Astrocyte of the spinal cord (primary cell): ENCODE measurements at regions not wholly inside any gene's neighbourhood (a gene's known extent, or its start where the extent isn't known, plus 50 kb on each side); places are given as distances from the start of the nearest gene placed in this dataset.
A peak's percentile ranks its signal among the peaks of the same experiment; 100 is the strongest.
"Not testable (repeated sequence)": the region's sequence is repeated elsewhere in the genome, so short reads cannot be mapped to it uniquely, and the experiment has no call there.

Experiments
- DNase-seq: peaks from one replicate; pipeline ENCODE4 v3.0.0; 2011; ENCODE audit warnings: low read depth, low spot score
- H3K4me3 ChIP-seq: 2 replicates; pipeline ENCODE4 v1.5.1; 2011; ENCODE audit warnings: low read depth, mild to moderate bottlenecking, low read length, moderate library complexity
- in situ Hi-C: cut with HindIII; loops from 2 replicates; pipeline ENCODE4 v1.10.0; 2017; ENCODE audit warnings: low sequenced_read_pairs
- TF ChIP-seq, protein P1 (sequence below): IDR thresholded peaks from 2 replicates; pipeline ENCODE4 v1.5.1; 2012; ENCODE audit warnings: low read depth, mild to moderate bottlenecking, low read length, inconsistent platforms

DNA sequence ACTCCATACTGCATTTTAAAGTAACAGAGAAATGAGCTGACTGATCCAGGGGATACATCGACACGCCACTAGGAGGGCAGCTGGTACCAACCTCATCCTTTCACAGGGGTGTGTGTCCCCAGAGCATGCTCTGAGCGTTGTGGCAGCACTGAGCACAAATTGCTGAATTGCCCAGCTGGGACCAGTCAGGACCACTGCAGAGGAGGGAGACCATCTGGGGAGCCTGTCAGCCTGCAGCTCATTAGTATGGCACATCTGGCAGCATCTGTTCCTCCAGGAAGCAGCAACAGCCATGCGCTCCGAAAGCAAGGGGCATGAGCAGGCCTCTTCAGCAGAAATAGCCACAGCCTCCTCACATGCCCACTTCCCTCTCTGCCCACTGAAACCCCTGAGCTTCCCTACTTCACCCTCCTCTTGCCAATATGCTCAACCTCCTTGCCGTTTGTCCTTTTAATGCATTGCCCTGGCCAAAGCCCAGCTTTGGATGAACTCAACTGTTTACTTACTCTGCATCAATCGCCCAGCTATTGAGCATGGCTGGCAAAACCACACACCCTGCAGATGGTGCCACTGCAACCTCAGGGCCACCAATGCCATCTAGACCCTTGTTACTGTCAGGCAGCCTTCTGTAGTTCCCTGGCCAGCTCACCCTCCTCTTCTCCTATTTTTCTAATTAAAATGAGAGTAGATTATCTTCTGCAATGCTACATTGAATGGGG is 77.6 kb upstream of the NEDD9 start:
- TF ChIP-seq, protein P1, sequence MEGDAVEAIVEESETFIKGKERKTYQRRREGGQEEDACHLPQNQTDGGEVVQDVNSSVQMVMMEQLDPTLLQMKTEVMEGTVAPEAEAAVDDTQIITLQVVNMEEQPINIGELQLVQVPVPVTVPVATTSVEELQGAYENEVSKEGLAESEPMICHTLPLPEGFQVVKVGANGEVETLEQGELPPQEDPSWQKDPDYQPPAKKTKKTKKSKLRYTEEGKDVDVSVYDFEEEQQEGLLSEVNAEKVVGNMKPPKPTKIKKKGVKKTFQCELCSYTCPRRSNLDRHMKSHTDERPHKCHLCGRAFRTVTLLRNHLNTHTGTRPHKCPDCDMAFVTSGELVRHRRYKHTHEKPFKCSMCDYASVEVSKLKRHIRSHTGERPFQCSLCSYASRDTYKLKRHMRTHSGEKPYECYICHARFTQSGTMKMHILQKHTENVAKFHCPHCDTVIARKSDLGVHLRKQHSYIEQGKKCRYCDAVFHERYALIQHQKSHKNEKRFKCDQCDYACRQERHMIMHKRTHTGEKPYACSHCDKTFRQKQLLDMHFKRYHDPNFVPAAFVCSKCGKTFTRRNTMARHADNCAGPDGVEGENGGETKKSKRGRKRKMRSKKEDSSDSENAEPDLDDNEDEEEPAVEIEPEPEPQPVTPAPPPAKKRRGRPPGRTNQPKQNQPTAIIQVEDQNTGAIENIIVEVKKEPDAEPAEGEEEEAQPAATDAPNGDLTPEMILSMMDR = no peak
- DNase-seq = no peak
- in situ Hi-C loops = no loop called here
- no peak overlapping the region for H3K4me3 ChIP-seq

DNA sequence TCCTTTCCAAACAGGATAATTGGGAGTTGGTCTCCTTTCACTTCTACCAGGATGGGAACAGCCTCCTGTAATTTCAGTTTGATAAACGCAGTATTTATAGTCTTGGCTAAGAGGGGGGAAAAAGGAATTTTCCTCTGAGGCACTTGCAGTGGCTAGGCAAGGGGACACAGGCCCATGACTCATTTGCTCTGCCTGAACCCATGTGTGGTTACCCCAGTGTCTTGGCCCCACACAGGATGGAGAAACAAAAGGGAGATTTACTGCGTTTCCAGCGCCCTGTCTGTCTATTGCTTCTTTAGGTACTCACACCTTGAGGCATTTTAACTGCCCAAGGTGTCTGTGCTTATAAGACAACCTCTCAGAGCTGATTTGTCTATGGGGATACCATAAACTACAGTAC is 74.8 kb upstream of the NEDD9 start:
- TF ChIP-seq, protein P1 = no peak
- in situ Hi-C loops = no loop called here
- H3K4me3 ChIP-seq = no peak overlapping the region
- DNase-seq = no peak

DNA sequence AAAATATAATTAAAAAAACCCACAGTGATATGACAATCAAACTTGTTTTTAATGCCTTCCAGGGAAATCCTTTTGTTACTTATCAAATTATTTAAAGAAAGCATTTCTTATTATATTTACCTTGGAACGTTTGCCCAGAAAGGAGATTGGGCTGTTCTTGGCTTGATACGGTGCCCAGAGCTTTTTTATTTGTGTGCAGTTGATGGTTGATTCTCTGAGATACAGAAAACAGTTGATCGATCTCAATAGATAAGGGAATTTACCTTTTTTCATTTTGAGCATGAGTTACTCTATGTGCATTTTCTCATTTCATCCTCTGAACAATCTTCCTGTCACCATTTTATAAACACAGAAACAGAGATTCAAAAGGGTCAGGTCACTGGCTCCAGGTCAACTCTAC is 72.5 kb upstream of the NEDD9 start:
- H3K4me3 ChIP-seq = no peak overlapping the region

GRCh38 chr6:11299876-11300428 is 67.5 kb upstream of the NEDD9 start:
- H3K4me3 ChIP-seq, in situ Hi-C loops, DNase-seq: not testable (repeated sequence)

More for the DNA sequence above, 72.5 kb upstream of the NEDD9 start:
- in situ Hi-C loops = no loop called here
- no peak for DNase-seq
- TF ChIP-seq, protein P1 = no peak

- DNase-seq, H3K4me3 ChIP-seq, in situ Hi-C loops: not testable (repeated sequence)
These were observed 66.9 kb upstream of the NEDD9 start for GRCh38 chr6:11299421-11299784.

DNA sequence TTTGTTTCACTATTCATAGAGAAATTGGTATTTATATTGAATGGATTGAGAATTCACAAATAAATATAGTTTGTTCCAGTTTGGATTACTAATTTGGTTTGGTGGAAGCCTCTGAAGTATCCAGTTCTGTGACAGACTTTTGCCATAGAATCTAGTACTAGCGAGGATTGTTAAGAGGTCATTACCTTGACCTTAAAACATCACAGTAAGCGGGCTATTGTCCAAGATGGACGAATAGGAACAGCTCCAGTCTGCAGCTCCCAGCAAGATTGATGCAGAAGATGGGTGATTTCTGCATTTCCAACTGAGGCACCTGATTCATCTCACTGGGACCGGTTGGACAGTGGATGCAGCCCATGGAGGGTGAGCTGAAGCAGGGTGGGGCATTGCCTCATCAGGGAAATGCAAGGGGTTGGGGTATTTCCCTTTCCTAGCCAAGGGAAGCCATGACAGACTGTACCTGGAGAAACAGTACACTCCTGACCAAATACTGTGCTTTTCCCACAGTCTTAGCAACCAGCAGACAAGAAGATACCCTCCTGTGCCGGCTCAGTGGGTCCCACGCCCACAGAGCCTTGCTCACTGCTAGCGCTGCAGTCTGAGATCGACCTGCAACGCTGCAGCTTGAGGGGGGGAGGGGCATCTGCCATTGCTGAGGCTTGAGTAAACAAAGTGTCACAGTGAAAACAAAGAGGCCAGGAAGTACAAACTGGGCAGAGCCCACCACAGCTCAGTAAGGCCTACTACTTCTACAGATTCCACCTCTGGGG is 66.4 kb upstream of the NEDD9 start:
- TF ChIP-seq, protein P1 = no peak
- in situ Hi-C loops = no loop called here
- H3K4me3 ChIP-seq = no peak overlapping the region
- peak; percentile 49 for DNase-seq

- in situ Hi-C loops = no loop called here
These were observed 64.9 kb upstream of the NEDD9 start for GRCh38 chr6:11297376-11297729.

More at GRCh38 chr6:11297376-11297729, 64.9 kb upstream of the NEDD9 start:
- TF ChIP-seq, protein P1 = no peak
- H3K4me3 ChIP-seq = no peak overlapping the region
- no peak for DNase-seq
